Lower lobe of right lung (tissue), 2 donors: ENCODE measurements at regions not wholly inside any gene's neighbourhood (a gene's known extent, or its start where the extent isn't known, plus 50 kb on each side); places are given as distances from the start of the nearest gene placed in this dataset.

Experiments used
- ATAC-seq, 2 donors: fragments of 200-7000 bp; cut with Tn5 transposase; one replicate each; pipeline ENCODE4 v1.9.1; 2020 to 2022; ENCODE audit warnings: mild to moderate bottlenecking in 2 of 2, moderate library complexity in 2 of 2
- DNase-seq: peaks from one replicate; pipeline ENCODE4 v3.0.0-alpha.2; 2020
- H3K27ac ChIP-seq: fragments of 200-600 bp; one replicate; pipeline ENCODE4 v1.8.0; 2022
- H3K27me3 ChIP-seq: fragments of 200-600 bp; one replicate; pipeline ENCODE4 v1.8.0; 2022; ENCODE audit warnings: low read depth
- H3K36me3 ChIP-seq: fragments of 200-600 bp; one replicate; pipeline ENCODE4 v1.8.0; 2022; ENCODE audit warnings: mild to moderate bottlenecking
- H3K4me1 ChIP-seq: fragments of 200-600 bp; one replicate; pipeline ENCODE4 v1.8.0; 2022
- H3K4me3 ChIP-seq: fragments of 200-600 bp; one replicate; pipeline ENCODE4 v1.8.0; 2022; ENCODE audit warnings: mild to moderate bottlenecking
- H3K9me3 ChIP-seq: fragments of 200-600 bp; one replicate; pipeline ENCODE4 v1.8.0; 2022
- intact Hi-C: fragments of 100-400 bp; cut with DNase I; formaldehyde crosslinking; loops from one replicate; pipeline ENCODE4 v1.11.0; 2022
- TF ChIP-seq, protein P1 (sequence below): fragments of 200-600 bp; IDR thresholded peaks from one replicate; pipeline ENCODE4 v1.8.0; 2022; ENCODE audit warnings: antibody characterized with exemption, mild to moderate bottlenecking
- donor health status: DM: no; HTN: yes; CAD: no; lungs with severe emphysema.

DNA sequence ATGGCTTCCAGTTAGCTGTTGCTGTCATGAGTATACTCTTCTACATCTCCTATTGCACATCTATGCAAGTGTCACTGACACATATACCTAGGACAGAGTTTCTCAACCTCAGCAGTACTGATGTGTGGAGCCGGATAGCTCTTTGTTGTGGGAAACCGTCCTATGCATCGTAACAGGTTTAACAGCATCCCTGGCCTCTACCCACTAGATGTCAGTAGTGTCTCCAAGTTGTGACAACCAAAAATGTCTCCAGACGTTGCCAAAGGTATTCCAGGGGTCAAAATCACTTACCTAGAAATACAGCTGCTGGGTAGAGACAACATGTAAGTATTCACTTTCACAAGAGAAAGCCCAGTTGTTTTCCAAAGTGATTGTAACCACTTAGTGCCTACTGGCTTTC, 637.6 kb downstream of the RNF144B start:
- H3K27ac ChIP-seq: no peak overlapping the region
- TF ChIP-seq, protein P1, sequence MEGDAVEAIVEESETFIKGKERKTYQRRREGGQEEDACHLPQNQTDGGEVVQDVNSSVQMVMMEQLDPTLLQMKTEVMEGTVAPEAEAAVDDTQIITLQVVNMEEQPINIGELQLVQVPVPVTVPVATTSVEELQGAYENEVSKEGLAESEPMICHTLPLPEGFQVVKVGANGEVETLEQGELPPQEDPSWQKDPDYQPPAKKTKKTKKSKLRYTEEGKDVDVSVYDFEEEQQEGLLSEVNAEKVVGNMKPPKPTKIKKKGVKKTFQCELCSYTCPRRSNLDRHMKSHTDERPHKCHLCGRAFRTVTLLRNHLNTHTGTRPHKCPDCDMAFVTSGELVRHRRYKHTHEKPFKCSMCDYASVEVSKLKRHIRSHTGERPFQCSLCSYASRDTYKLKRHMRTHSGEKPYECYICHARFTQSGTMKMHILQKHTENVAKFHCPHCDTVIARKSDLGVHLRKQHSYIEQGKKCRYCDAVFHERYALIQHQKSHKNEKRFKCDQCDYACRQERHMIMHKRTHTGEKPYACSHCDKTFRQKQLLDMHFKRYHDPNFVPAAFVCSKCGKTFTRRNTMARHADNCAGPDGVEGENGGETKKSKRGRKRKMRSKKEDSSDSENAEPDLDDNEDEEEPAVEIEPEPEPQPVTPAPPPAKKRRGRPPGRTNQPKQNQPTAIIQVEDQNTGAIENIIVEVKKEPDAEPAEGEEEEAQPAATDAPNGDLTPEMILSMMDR: peak; percentile 51
- no peak overlapping the region for H3K4me3 ChIP-seq
- intact Hi-C loops: no loop called here
- DNase-seq: no peak
- no peaks in the 10 kb centered on the region for H3K9me3 ChIP-seq
- no peaks in the 10 kb centered on the region for H3K4me1 ChIP-seq
- ATAC-seq: peak; percentile 63 to 81
- no peaks in the 10 kb centered on the region for H3K27me3 ChIP-seq
- H3K36me3 ChIP-seq: no peaks in the 10 kb centered on the region

DNA sequence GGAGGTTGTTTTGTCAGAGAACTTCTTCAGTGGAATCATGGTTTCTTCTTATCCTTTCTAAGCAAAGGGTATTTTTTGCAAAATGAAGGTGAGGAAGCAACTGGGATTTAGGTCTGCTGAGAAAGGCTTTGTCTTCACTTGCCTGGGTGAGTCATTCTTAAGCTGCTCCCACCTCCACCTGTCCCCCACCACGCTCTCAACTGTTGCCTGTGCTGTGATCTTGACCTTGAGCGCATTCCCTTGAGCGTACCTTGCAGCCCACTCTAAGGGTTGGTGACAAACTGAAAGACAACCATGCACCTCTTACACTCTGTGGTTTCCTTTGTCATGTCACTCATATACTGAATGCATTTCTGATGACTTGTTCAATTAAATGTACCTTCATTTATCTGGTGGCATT, 641.1 kb downstream of the RNF144B start:
- intact Hi-C loops: no loop called here
- peaks cover 9% of the 10 kb centered on the region for H3K4me1 ChIP-seq

DNA sequence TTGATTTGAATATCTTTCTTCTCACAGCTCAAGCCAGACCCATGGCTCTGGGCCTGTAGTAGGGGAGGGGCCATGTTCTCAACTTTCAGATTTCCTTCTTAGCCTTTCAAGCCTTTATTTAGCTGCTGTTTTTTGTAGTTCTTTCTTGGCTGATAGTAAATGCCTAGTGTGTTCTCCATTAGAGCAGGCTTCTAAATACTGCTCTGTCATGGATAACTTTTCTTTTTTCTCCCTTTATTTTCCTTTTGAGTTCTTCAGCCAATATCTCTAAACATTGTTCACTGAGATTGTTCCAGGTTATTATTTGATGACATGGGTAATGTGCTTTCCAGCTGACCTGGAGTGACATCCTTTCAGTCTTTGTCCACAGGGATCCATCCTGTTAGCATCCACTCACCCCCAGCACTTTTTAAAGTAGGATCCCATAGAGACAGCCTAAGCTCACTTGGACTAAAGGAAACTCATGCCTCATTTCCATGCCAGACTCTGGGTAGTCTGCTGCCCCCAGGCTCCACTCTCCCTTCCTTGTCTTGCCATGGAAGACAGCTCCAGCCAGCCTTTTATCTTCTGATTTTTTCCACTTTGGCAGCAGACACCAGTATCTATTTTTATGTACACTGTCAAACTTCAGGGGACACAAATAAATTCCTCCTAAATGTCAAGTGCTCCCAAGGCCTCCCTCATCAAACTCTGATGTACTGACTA, 645.6 kb downstream of the RNF144B start:
- H3K36me3 ChIP-seq: no peaks in the 10 kb centered on the region
- DNase-seq: no peak
- H3K27me3 ChIP-seq: no peaks in the 10 kb centered on the region
- TF ChIP-seq, protein P1: no peak
- no peak overlapping the region for H3K4me3 ChIP-seq
- no peak overlapping the region for H3K27ac ChIP-seq
- no peaks in the 10 kb centered on the region for H3K9me3 ChIP-seq
- intact Hi-C loops: no loop called here
- peak in 1 of 2 donors; percentile 14 for ATAC-seq
- peaks cover 26% of the 10 kb centered on the region for H3K4me1 ChIP-seq

More for the DNA sequence above, 641.1 kb downstream of the RNF144B start:
- DNase-seq (no peak), ATAC-seq (no peak)
- Histone ChIP-seq H3K27ac (no peak overlapping the region), H3K27me3 (no peaks in the 10 kb centered on the region), H3K36me3 (no peaks in the 10 kb centered on the region), H3K9me3 (no peaks in the 10 kb centered on the region), H3K4me3 (no peak overlapping the region)
- TF ChIP-seq, protein P1: no peak

DNA sequence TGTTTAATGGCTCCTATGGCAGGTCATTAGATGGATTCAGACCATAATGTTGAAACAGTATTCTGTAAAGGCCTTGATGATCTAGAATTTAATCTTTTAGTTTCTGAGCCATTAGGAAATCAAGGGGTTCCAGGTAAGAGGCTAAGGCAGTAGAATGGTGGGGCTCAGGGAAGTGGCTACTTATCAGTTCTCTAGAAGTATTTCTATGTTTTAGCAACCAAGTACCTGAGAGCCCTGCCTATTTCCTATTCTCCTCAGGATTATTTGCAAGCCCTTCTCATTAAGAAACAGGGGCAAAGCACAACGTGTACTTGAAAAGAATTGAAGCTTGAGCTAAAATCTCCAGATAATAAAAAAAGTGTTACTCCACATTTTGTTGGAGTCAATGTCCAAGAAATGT, 646.5 kb downstream of the RNF144B start:
- Histone ChIP-seq H3K9me3 (no peaks in the 10 kb centered on the region), H3K36me3 (no peaks in the 10 kb centered on the region), H3K27ac (no peak overlapping the region), H3K4me3 (no peak overlapping the region), H3K27me3 (no peaks in the 10 kb centered on the region), H3K4me1 (peaks cover 26% of the 10 kb centered on the region)
- no peak for DNase-seq
- intact Hi-C loops: no loop called here
- ATAC-seq: peak; percentile 48 to 65
- TF ChIP-seq, protein P1: no peak

DNA sequence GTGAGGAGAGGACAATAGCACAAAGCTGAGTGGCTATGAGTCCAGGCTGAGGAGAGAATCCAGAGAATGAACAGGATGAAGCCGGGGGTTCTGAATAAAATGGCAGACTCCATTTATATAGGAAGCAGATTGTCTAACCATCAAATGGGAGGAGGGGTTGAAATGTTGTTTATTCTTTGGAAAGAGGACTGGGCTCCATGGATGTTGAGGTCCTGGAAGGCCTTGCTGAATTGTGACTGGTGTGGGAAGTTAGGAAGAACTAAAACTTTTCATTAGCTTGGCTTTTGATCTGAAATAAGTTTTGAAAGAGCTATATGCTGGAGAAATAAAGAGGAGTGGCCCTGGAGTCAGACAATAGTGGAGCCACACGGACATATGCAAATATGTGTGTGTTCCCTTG, 647.8 kb downstream of the RNF144B start:
- Histone ChIP-seq H3K4me1 (peaks cover 26% of the 10 kb centered on the region), H3K9me3 (no peaks in the 10 kb centered on the region), H3K4me3 (no peak overlapping the region), H3K27me3 (no peaks in the 10 kb centered on the region), H3K36me3 (no peaks in the 10 kb centered on the region), H3K27ac (peak overlapping the region; percentile 44)
- intact Hi-C loops: no loop called here
- TF ChIP-seq, protein P1: no peak
- no peak for DNase-seq
- ATAC-seq: no peak
